WTC11 (cell line): ENCODE measurements at regions not wholly inside any gene's neighbourhood (a gene's known extent, or its start where the extent isn't known, plus 50 kb on each side); places are given as distances from the start of the nearest gene placed in this dataset.

Experiments used
- ATAC-seq: fragments of 200-7000 bp; cut with Tn5 transposase; 2 replicates; pipeline ENCODE4 v1.10.0; 2021; ENCODE audit warnings: mild to moderate bottlenecking, moderate library complexity
- CTCF ChIA-PET: fragments of 300-600 bp; sonication (Branson Sonifier 250); formaldehyde crosslinking; loops from one replicate; lab custom pipeline; 2021; ENCODE audit warnings: antibody characterized with exemption; lab: Charles Lee
- POLR2A ChIA-PET: fragments of 350-600 bp; sonication (Branson Sonifier 250); formaldehyde crosslinking; loops from one replicate; lab custom pipeline; 2021; ENCODE audit warnings: antibody characterized with exemption; lab: Charles Lee
- DNase-seq: peaks from one replicate; pipeline ENCODE4 v3.0.0; 2021; ENCODE audit warnings: low spot score
- H3K27ac Mint-ChIP-seq: 2 replicates; pipeline ENCODE4 v1.8.0; 2021; ENCODE audit warnings: mixed read lengths
- H3K27me3 Mint-ChIP-seq: 2 replicates; pipeline ENCODE4 v1.8.0; 2021; ENCODE audit warnings: low read depth, mild to moderate bottlenecking, moderate library complexity, mixed read lengths
- H3K36me3 Mint-ChIP-seq: 2 replicates; pipeline ENCODE4 v1.8.0; 2021; ENCODE audit warnings: mixed read lengths
- H3K4me1 Mint-ChIP-seq: 2 replicates; pipeline ENCODE4 v1.8.0; 2022; ENCODE audit warnings: mixed read lengths
- H3K4me3 Mint-ChIP-seq: 2 replicates; pipeline ENCODE4 v1.8.0; 2021; ENCODE audit warnings: mild to moderate bottlenecking, moderate library complexity, mixed read lengths
- H3K9me3 Mint-ChIP-seq: 2 replicates; pipeline ENCODE4 v1.8.0; 2021; ENCODE audit warnings: mixed read lengths
- CBFB ChIP-seq: sonication (generic); formaldehyde crosslinking; IDR thresholded peaks from 2 replicates; pipeline ENCODE4 v1.8.1; 2022; ENCODE audit warnings: mild to moderate bottlenecking, low read depth, missing genetic modification reagents
- ESRRA ChIP-seq: sonication (generic); formaldehyde crosslinking; IDR thresholded peaks from 2 replicates; pipeline ENCODE4 v1.8.1; 2022; ENCODE audit warnings: mild to moderate bottlenecking, missing genetic modification reagents, borderline replicate concordance
- FOXJ3 ChIP-seq: sonication (generic); formaldehyde crosslinking; IDR thresholded peaks from 2 replicates; pipeline ENCODE4 v1.9.0; 2021; ENCODE audit warnings: missing genetic modification reagents, mild to moderate bottlenecking, borderline replicate concordance
- FOXK1 ChIP-seq: sonication (generic); formaldehyde crosslinking; IDR thresholded peaks from 2 replicates; pipeline ENCODE4 v1.8.0; 2022; ENCODE audit warnings: mild to moderate bottlenecking, moderate library complexity, missing genetic modification reagents
- FOXP1 ChIP-seq: sonication (generic); formaldehyde crosslinking; IDR thresholded peaks from 2 replicates; pipeline ENCODE4 v1.8.0; 2022; ENCODE audit warnings: missing genetic modification reagents, mild to moderate bottlenecking, moderate library complexity, borderline replicate concordance
- GABPB1 ChIP-seq: sonication (generic); formaldehyde crosslinking; IDR thresholded peaks from 2 replicates; pipeline ENCODE4 v1.8.1; 2023; ENCODE audit warnings: mild to moderate bottlenecking, missing genetic modification reagents
- HMGA2 ChIP-seq: fragments of 250-450 bp; sonication (Bioruptor Pico); IDR thresholded peaks from 2 replicates; pipeline ENCODE4 v1.4.0; 2021; ENCODE audit warnings: mild to moderate bottlenecking, moderate library complexity
- MXD4 ChIP-seq: fragments of 250-450 bp; sonication (Bioruptor Pico); IDR thresholded peaks from 2 replicates; pipeline ENCODE4 v1.8.0; 2021; ENCODE audit warnings: mild to moderate bottlenecking, moderate library complexity, borderline replicate concordance
- MYBL2 ChIP-seq: sonication (generic); formaldehyde crosslinking; IDR thresholded peaks from 2 replicates; pipeline ENCODE4 v1.8.1; 2023; ENCODE audit warnings: mild to moderate bottlenecking, moderate library complexity, missing genetic modification reagents
- NFE2L1 ChIP-seq: sonication (generic); formaldehyde crosslinking; IDR thresholded peaks from 2 replicates; pipeline ENCODE4 v1.8.1; 2023; ENCODE audit warnings: missing genetic modification reagents
- SMAD4 ChIP-seq: sonication (generic); formaldehyde crosslinking; IDR thresholded peaks from 2 replicates; pipeline ENCODE4 v1.8.0; 2022; ENCODE audit warnings: mild to moderate bottlenecking, missing genetic modification reagents
- TEAD1 ChIP-seq: sonication (generic); formaldehyde crosslinking; IDR thresholded peaks from 2 replicates; pipeline ENCODE4 v1.8.0; 2022; ENCODE audit warnings: mild to moderate bottlenecking, missing genetic modification reagents
- TEAD4 ChIP-seq: sonication (generic); formaldehyde crosslinking; IDR thresholded peaks from 2 replicates; pipeline ENCODE4 v1.8.0; 2022; ENCODE audit warnings: mild to moderate bottlenecking, missing genetic modification reagents
- ZNF263 ChIP-seq: sonication (generic); formaldehyde crosslinking; IDR thresholded peaks from 2 replicates; pipeline ENCODE4 v1.8.1; 2022; ENCODE audit warnings: low read depth, mild to moderate bottlenecking, moderate library complexity, missing genetic modification reagents
- ZNF671 ChIP-seq: fragments of 250-450 bp; sonication (Bioruptor Pico); IDR thresholded peaks from 2 replicates; pipeline ENCODE4 v1.8.0; 2021; ENCODE audit warnings: mild to moderate bottlenecking
- TF ChIP-seq, protein P1 (sequence below): sonication (generic); formaldehyde crosslinking; IDR thresholded peaks from 2 replicates; pipeline ENCODE4 v1.8.0; 2022; ENCODE audit warnings: mild to moderate bottlenecking, missing genetic modification reagents
- TF ChIP-seq, protein P2 (sequence below): sonication (generic); formaldehyde crosslinking; IDR thresholded peaks from 2 replicates; pipeline ENCODE4 v1.8.1; 2023; ENCODE audit warnings: mild to moderate bottlenecking, missing genetic modification reagents, moderate library complexity
- TF ChIP-seq, protein P3 (sequence below): fragments of 250-450 bp; sonication (Bioruptor Pico); IDR thresholded peaks from 2 replicates; pipeline ENCODE4 v1.9.0; 2021; ENCODE audit warnings: mild to moderate bottlenecking, borderline replicate concordance
- TF ChIP-seq, protein P4 (sequence below): sonication (generic); formaldehyde crosslinking; IDR thresholded peaks from 2 replicates; pipeline ENCODE4 v1.8.1; 2022; ENCODE audit warnings: low read depth, mild to moderate bottlenecking, moderate library complexity, missing genetic modification reagents, borderline replicate concordance
- TF ChIP-seq, protein P5 (sequence below): sonication (generic); formaldehyde crosslinking; IDR thresholded peaks from 2 replicates; pipeline ENCODE4 v1.8.0; 2023; ENCODE audit warnings: missing genetic modification reagents
- TF ChIP-seq, protein P6 (sequence below): sonication (generic); formaldehyde crosslinking; IDR thresholded peaks from 2 replicates; pipeline ENCODE4 v1.8.1; 2023; ENCODE audit warnings: mild to moderate bottlenecking, missing genetic modification reagents
- TF ChIP-seq, protein P7 (sequence below): sonication (generic); formaldehyde crosslinking; IDR thresholded peaks from 2 replicates; pipeline ENCODE4 v1.8.1; 2023; ENCODE audit warnings: mild to moderate bottlenecking, missing genetic modification reagents, moderate library complexity
- TF ChIP-seq, protein P8 (sequence below): sonication (generic); formaldehyde crosslinking; IDR thresholded peaks from 2 replicates; pipeline ENCODE4 v1.8.1; 2023; ENCODE audit warnings: mild to moderate bottlenecking, missing genetic modification reagents

DNA sequence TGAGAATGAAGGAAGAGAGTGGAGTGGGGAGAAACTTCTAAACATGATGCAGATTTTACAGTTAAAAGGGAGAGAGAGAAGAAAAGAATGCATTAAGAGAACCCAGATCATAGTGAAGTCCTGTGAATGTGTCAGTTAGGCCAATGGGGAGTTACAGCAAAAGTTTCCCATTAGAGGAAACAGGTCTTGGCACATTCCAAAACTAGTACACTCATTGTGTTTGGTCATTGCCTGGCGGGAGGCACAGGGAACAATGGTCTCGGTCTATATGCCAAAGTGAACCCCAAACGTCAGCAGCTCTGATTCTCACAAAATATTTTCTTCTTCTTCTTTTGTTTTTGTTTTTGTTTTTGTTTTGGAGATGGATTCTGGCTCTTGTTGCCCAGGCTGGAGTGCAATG lies 284.5 kb upstream of the CTSO start (continued):
- TF ChIP-seq, protein P1, sequence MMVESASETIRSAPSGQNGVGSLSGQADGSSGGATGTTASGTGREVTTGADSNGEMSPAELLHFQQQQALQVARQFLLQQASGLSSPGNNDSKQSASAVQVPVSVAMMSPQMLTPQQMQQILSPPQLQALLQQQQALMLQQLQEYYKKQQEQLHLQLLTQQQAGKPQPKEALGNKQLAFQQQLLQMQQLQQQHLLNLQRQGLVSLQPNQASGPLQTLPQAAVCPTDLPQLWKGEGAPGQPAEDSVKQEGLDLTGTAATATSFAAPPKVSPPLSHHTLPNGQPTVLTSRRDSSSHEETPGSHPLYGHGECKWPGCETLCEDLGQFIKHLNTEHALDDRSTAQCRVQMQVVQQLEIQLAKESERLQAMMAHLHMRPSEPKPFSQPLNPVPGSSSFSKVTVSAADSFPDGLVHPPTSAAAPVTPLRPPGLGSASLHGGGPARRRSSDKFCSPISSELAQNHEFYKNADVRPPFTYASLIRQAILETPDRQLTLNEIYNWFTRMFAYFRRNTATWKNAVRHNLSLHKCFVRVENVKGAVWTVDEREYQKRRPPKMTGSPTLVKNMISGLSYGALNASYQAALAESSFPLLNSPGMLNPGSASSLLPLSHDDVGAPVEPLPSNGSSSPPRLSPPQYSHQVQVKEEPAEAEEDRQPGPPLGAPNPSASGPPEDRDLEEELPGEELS (CRISPR knock-in tag), result no peak
- TF ChIP-seq ESRRA (CRISPR knock-in tag), result no peak
- TF ChIP-seq, protein P2, sequence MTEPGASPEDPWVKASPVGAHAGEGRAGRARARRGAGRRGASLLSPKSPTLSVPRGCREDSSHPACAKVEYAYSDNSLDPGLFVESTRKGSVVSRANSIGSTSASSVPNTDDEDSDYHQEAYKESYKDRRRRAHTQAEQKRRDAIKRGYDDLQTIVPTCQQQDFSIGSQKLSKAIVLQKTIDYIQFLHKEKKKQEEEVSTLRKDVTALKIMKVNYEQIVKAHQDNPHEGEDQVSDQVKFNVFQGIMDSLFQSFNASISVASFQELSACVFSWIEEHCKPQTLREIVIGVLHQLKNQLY (CRISPR knock-in tag), result no peak
- TF ChIP-seq, protein P3, sequence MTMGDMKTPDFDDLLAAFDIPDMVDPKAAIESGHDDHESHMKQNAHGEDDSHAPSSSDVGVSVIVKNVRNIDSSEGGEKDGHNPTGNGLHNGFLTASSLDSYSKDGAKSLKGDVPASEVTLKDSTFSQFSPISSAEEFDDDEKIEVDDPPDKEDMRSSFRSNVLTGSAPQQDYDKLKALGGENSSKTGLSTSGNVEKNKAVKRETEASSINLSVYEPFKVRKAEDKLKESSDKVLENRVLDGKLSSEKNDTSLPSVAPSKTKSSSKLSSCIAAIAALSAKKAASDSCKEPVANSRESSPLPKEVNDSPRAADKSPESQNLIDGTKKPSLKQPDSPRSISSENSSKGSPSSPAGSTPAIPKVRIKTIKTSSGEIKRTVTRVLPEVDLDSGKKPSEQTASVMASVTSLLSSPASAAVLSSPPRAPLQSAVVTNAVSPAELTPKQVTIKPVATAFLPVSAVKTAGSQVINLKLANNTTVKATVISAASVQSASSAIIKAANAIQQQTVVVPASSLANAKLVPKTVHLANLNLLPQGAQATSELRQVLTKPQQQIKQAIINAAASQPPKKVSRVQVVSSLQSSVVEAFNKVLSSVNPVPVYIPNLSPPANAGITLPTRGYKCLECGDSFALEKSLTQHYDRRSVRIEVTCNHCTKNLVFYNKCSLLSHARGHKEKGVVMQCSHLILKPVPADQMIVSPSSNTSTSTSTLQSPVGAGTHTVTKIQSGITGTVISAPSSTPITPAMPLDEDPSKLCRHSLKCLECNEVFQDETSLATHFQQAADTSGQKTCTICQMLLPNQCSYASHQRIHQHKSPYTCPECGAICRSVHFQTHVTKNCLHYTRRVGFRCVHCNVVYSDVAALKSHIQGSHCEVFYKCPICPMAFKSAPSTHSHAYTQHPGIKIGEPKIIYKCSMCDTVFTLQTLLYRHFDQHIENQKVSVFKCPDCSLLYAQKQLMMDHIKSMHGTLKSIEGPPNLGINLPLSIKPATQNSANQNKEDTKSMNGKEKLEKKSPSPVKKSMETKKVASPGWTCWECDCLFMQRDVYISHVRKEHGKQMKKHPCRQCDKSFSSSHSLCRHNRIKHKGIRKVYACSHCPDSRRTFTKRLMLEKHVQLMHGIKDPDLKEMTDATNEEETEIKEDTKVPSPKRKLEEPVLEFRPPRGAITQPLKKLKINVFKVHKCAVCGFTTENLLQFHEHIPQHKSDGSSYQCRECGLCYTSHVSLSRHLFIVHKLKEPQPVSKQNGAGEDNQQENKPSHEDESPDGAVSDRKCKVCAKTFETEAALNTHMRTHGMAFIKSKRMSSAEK (CRISPR knock-in tag), result no peak

DNA sequence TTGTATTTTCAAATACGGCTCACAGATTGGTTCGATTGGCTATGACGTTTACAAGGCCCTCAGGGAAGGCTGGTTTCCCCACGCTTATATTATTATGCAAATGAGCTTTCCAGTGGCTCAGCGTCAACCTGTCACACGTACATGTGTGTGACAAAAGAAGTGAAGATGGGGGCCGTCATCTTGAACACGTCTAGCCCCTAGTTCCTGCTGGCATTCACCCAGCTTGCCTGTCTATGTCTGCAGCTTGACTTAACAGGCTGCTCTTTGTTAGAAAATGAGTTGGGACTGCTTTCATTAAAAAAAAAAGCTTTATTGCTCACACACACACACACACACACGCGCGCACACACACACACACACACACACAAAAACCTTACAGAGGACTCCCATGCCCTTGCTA lies 283.6 kb upstream of the CTSO start:
- Mint-ChIP-seq H3K9me3 (peaks cover 4% of the 10 kb centered on the region; the same call in 1 of the 2 replicates), H3K4me1 (peaks cover 11% of the 10 kb centered on the region), H3K27me3 (no peaks in the 10 kb centered on the region), H3K36me3 (no peaks in the 10 kb centered on the region), H3K27ac (no peak overlapping the region), H3K4me3 (no peak overlapping the region)
- POLR2A ChIA-PET, result no interaction called here
- CTCF ChIA-PET, result no interaction called here
- DNase-seq (no peak), ATAC-seq (no peak)
- TF ChIP-seq TEAD1 (CRISPR knock-in tag) (no peak), NFE2L1 (no peak), CBFB (CRISPR knock-in tag) (no peak), ZNF671 (CRISPR knock-in tag) (no peak), MXD4 (CRISPR knock-in tag) (no peak), MYBL2 (CRISPR knock-in tag) (no peak), TEAD4 (CRISPR knock-in tag) (no peak), FOXP1 (CRISPR knock-in tag) (no peak), ZNF263 (CRISPR knock-in tag) (no peak), FOXK1 (CRISPR knock-in tag) (no peak), HMGA2 (CRISPR knock-in tag) (no peak), GABPB1 (CRISPR knock-in tag) (no peak), FOXJ3 (CRISPR knock-in tag) (no peak), SMAD4 (no peak)
- TF ChIP-seq, protein P4, sequence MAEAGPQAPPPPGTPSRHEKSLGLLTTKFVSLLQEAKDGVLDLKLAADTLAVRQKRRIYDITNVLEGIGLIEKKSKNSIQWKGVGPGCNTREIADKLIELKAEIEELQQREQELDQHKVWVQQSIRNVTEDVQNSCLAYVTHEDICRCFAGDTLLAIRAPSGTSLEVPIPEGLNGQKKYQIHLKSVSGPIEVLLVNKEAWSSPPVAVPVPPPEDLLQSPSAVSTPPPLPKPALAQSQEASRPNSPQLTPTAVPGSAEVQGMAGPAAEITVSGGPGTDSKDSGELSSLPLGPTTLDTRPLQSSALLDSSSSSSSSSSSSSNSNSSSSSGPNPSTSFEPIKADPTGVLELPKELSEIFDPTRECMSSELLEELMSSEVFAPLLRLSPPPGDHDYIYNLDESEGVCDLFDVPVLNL (CRISPR knock-in tag), result no peak
- TF ChIP-seq, protein P5, sequence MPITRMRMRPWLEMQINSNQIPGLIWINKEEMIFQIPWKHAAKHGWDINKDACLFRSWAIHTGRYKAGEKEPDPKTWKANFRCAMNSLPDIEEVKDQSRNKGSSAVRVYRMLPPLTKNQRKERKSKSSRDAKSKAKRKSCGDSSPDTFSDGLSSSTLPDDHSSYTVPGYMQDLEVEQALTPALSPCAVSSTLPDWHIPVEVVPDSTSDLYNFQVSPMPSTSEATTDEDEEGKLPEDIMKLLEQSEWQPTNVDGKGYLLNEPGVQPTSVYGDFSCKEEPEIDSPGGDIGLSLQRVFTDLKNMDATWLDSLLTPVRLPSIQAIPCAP (CRISPR knock-in tag), result no peak
- TF ChIP-seq, protein P6, sequence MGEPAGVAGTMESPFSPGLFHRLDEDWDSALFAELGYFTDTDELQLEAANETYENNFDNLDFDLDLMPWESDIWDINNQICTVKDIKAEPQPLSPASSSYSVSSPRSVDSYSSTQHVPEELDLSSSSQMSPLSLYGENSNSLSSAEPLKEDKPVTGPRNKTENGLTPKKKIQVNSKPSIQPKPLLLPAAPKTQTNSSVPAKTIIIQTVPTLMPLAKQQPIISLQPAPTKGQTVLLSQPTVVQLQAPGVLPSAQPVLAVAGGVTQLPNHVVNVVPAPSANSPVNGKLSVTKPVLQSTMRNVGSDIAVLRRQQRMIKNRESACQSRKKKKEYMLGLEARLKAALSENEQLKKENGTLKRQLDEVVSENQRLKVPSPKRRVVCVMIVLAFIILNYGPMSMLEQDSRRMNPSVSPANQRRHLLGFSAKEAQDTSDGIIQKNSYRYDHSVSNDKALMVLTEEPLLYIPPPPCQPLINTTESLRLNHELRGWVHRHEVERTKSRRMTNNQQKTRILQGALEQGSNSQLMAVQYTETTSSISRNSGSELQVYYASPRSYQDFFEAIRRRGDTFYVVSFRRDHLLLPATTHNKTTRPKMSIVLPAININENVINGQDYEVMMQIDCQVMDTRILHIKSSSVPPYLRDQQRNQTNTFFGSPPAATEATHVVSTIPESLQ (CRISPR knock-in tag), result no peak
- TF ChIP-seq, protein P7, sequence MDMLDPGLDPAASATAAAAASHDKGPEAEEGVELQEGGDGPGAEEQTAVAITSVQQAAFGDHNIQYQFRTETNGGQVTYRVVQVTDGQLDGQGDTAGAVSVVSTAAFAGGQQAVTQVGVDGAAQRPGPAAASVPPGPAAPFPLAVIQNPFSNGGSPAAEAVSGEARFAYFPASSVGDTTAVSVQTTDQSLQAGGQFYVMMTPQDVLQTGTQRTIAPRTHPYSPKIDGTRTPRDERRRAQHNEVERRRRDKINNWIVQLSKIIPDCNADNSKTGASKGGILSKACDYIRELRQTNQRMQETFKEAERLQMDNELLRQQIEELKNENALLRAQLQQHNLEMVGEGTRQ, result no peak
- TF ChIP-seq, protein P8, sequence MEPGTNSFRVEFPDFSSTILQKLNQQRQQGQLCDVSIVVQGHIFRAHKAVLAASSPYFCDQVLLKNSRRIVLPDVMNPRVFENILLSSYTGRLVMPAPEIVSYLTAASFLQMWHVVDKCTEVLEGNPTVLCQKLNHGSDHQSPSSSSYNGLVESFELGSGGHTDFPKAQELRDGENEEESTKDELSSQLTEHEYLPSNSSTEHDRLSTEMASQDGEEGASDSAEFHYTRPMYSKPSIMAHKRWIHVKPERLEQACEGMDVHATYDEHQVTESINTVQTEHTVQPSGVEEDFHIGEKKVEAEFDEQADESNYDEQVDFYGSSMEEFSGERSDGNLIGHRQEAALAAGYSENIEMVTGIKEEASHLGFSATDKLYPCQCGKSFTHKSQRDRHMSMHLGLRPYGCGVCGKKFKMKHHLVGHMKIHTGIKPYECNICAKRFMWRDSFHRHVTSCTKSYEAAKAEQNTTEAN (CRISPR knock-in tag), result no peak
